ENCODE measurements at regions not wholly inside any gene's neighbourhood (a gene's known extent, or its start where the extent isn't known, plus 50 kb on each side); places are given as distances from the start of the nearest gene placed in this dataset.

DNA sequence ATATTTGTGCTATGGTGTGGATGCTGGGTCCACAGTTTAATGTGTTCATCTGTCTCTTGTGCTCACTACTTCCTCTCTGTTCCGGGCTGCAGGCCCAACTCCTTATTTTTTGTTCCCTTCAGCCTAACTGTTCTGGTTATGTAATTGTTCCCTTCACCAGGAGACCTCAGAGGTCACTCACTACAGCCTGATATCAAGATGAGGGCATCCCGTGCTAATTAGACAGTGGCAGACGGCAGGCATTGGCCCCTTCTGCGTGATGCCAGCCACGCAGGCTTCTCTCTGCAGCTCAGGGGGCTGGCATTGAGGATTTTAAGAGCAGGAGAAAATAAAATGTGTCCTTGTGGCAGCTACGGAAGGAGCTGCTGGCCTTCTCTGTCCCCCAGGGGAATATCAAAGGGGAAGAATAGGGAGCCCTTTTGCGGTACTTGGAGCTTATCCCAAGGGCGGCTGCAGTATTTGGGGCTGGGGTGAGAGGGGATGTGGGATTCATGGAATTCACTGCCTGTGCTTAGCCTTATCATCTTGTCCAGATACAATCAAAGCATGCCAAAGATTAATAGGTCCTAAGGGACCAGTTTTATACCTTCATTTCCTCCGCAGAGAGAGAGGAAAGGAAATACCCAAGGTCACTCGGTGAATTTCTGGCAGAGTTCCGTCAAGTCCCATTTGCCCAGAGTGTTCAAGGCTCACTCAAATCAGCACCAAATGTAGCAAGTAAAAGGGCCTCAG lies 53.3 kb upstream of the TRIB2 start:
- ATAC-seq (no peak), FAIRE-seq (no peak), DNase-seq (ENCODE audit: low read depth in 1 of 2, low spot score in 1 of 2) (no peak)
- no peak overlapping the region for H3K4me2 ChIP-seq
- CTCF ChIA-PET, result no interaction called here
- H3K27ac ChIP-seq, result no peak overlapping the region
- no peaks in the 10 kb centered on the region for H3K4me1 ChIP-seq
- POLR2A ChIA-PET, result no interaction called here
- TF ChIP-seq, protein P1, sequence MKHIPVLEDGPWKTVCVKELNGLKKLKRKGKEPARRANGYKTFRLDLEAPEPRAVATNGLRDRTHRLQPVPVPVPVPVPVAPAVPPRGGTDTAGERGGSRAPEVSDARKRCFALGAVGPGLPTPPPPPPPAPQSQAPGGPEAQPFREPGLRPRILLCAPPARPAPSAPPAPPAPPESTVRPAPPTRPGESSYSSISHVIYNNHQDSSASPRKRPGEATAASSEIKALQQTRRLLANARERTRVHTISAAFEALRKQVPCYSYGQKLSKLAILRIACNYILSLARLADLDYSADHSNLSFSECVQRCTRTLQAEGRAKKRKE (CRISPR knock-in tag; IDR thresholded peaks at IDR 0.05; ENCODE audit: low read depth), result no peak
- TF ChIP-seq CHD4 (IDR thresholded peaks at IDR 0.05; ENCODE audit: borderline replicate concordance) (no peak), MAFK (IDR thresholded peaks at IDR 0.05; ENCODE audit: partially characterized antibody) (no peak), JUN (IDR thresholded peaks at IDR 0.05) (no peak), EHF (CRISPR knock-in tag; IDR thresholded peaks at IDR 0.05) (no peak), TFCP2L1 (CRISPR knock-in tag; IDR thresholded peaks at IDR 0.05) (no peak), KDM1A (IDR thresholded peaks at IDR 0.05; ENCODE audit: low read depth) (no peak), TP53 (CRISPR knock-in tag; IDR thresholded peaks at IDR 0.05) (no peak)
- TF ChIP-seq, protein P2, sequence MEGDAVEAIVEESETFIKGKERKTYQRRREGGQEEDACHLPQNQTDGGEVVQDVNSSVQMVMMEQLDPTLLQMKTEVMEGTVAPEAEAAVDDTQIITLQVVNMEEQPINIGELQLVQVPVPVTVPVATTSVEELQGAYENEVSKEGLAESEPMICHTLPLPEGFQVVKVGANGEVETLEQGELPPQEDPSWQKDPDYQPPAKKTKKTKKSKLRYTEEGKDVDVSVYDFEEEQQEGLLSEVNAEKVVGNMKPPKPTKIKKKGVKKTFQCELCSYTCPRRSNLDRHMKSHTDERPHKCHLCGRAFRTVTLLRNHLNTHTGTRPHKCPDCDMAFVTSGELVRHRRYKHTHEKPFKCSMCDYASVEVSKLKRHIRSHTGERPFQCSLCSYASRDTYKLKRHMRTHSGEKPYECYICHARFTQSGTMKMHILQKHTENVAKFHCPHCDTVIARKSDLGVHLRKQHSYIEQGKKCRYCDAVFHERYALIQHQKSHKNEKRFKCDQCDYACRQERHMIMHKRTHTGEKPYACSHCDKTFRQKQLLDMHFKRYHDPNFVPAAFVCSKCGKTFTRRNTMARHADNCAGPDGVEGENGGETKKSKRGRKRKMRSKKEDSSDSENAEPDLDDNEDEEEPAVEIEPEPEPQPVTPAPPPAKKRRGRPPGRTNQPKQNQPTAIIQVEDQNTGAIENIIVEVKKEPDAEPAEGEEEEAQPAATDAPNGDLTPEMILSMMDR (IDR thresholded peaks at IDR 0.05), result no peak
- TF ChIP-seq, protein P3, sequence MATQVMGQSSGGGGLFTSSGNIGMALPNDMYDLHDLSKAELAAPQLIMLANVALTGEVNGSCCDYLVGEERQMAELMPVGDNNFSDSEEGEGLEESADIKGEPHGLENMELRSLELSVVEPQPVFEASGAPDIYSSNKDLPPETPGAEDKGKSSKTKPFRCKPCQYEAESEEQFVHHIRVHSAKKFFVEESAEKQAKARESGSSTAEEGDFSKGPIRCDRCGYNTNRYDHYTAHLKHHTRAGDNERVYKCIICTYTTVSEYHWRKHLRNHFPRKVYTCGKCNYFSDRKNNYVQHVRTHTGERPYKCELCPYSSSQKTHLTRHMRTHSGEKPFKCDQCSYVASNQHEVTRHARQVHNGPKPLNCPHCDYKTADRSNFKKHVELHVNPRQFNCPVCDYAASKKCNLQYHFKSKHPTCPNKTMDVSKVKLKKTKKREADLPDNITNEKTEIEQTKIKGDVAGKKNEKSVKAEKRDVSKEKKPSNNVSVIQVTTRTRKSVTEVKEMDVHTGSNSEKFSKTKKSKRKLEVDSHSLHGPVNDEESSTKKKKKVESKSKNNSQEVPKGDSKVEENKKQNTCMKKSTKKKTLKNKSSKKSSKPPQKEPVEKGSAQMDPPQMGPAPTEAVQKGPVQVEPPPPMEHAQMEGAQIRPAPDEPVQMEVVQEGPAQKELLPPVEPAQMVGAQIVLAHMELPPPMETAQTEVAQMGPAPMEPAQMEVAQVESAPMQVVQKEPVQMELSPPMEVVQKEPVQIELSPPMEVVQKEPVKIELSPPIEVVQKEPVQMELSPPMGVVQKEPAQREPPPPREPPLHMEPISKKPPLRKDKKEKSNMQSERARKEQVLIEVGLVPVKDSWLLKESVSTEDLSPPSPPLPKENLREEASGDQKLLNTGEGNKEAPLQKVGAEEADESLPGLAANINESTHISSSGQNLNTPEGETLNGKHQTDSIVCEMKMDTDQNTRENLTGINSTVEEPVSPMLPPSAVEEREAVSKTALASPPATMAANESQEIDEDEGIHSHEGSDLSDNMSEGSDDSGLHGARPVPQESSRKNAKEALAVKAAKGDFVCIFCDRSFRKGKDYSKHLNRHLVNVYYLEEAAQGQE (IDR thresholded peaks at IDR 0.05), result no peak
- 0 out of 3 replicates have a peak, but pooled peaks cover 2% of the 10 kb centered on the region for H3K9me3 ChIP-seq
- 14% methylated on average over 11 of the region's 11 CpGs for WGBS (ENCODE audit: missing lambda C conversion rate)
- no peak overlapping the region for H3K4me3 ChIP-seq

DNA sequence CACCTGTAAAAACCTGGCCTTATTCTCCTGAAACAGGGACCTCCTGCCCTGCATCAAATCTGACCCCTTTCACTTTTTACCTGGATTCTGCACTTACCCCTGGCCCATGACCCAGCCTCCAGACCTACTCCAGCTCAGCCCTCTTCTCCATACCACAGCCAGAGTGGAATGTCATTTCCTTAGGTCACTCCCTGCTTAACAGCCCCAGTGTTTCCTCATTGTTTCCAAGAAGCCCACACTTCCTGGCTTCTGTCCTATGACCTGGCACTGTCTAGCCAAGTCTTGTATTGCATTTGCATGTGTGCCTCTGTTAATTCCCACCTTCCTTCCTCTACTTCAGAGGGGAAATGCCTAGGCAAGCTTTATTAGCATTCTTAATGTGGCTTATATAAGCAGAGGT lies 51.4 kb upstream of the TRIB2 start:
- H3K4me3 ChIP-seq, result no peak overlapping the region
- H3K9me3 ChIP-seq, result 0 out of 3 replicates have a peak, but pooled peaks cover 2% of the 10 kb centered on the region
- FAIRE-seq (no peak), ATAC-seq (no peak), DNase-seq (ENCODE audit: low read depth in 1 of 2, low spot score in 1 of 2) (no peak)
- CTCF ChIA-PET, result no interaction called here
- H3K27ac ChIP-seq, result no peak overlapping the region
- POLR2A ChIA-PET, result no interaction called here
- H3K4me2 ChIP-seq, result no peak overlapping the region
- H3K4me1 ChIP-seq, result no peaks in the 10 kb centered on the region
- TF ChIP-seq MAFK (IDR thresholded peaks at IDR 0.05; ENCODE audit: partially characterized antibody) (no peak), NFE2L2 (conservative IDR thresholded peaks at IDR 0.05; ENCODE audit: low read length) (no peak), FOXS1 (CRISPR knock-in tag; IDR thresholded peaks at IDR 0.05) (no peak), EP300 (IDR thresholded peaks at IDR 0.05) (no peak), RCOR1 (IDR thresholded peaks at IDR 0.05; ENCODE audit: low read depth, low read length) (no peak), HOXB13 (CRISPR knock-in tag; IDR thresholded peaks at IDR 0.05; ENCODE audit: low read depth) (no peak), RAD21 (conservative IDR thresholded peaks at IDR 0.05 in 1 of 2, IDR thresholded peaks at IDR 0.05 in 1 of 2) (no peak), ZC3H11A (IDR thresholded peaks at IDR 0.05) (no peak), MYC (IDR thresholded peaks at IDR 0.05; ENCODE audit: borderline replicate concordance, low read length) (no peak), CBX8 (IDR thresholded peaks at IDR 0.05) (no peak), ESRRA (IDR thresholded peaks at IDR 0.05; ENCODE audit: borderline replicate concordance, low read length) (no peak), MAZ (IDR thresholded peaks at IDR 0.05; ENCODE audit: borderline replicate concordance, low read depth, low read length) (no peak), BHLHE40 (IDR thresholded peaks at IDR 0.05; ENCODE audit: low read depth, low read length) (no peak), RFX5 (IDR thresholded peaks at IDR 0.05) (no peak)
- TF ChIP-seq, protein P4, sequence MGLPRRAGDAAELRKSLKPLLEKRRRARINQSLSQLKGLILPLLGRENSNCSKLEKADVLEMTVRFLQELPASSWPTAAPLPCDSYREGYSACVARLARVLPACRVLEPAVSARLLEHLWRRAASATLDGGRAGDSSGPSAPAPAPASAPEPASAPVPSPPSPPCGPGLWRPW (IDR thresholded peaks at IDR 0.05), result no peak

All from A549 (cell line).